ENCODE measurements at regions not wholly inside any gene's neighbourhood (a gene's known extent, or its start where the extent isn't known, plus 50 kb on each side); places are given as distances from the start of the nearest gene placed in this dataset.

- Histone ChIP-seq H3K4me3 (ENCODE audit: low read depth, low read length) (no peak overlapping the region), H3K27me3 (ENCODE audit: insufficient read depth, low read depth, severe bottlenecking) (no peaks in the 10 kb centered on the region), H3K27ac (no peak overlapping the region), H3K9me3 (ENCODE audit: severe bottlenecking) (no peaks in the 10 kb centered on the region), H3K36me3 (no peaks in the 10 kb centered on the region)
- no peak for DNase-seq
- TF ChIP-seq, protein P1, sequence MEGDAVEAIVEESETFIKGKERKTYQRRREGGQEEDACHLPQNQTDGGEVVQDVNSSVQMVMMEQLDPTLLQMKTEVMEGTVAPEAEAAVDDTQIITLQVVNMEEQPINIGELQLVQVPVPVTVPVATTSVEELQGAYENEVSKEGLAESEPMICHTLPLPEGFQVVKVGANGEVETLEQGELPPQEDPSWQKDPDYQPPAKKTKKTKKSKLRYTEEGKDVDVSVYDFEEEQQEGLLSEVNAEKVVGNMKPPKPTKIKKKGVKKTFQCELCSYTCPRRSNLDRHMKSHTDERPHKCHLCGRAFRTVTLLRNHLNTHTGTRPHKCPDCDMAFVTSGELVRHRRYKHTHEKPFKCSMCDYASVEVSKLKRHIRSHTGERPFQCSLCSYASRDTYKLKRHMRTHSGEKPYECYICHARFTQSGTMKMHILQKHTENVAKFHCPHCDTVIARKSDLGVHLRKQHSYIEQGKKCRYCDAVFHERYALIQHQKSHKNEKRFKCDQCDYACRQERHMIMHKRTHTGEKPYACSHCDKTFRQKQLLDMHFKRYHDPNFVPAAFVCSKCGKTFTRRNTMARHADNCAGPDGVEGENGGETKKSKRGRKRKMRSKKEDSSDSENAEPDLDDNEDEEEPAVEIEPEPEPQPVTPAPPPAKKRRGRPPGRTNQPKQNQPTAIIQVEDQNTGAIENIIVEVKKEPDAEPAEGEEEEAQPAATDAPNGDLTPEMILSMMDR (IDR thresholded peaks at IDR 0.05; ENCODE audit: low read depth, low read length) = no peak
Observed at GRCh38 chr14:62251237-62251636, 489.0 kb downstream of the SNAPC1 start.

DNA sequence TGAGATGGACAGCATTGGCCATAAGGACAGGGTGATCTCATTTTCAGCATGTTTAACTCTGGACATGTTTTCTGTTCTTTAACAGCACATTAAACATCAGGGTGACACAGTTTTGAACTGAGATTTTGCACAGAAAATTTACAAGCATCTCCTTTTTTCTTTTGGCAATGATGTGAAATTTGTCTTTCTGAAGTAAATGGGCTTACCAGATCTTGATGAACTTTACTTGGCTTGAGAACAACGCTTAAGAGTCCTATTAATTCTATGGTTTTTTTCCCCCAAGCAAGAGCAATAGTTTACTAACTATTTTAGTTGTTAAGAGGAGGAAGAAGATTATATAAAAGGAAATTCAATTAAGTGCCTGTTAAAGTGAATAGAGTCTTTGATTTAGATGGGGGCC lies 491.0 kb downstream of the SNAPC1 start:
- TF ChIP-seq, protein P1 (IDR thresholded peaks at IDR 0.05; ENCODE audit: low read depth, low read length) = no peak
- DNase-seq = no peak
- Histone ChIP-seq H3K4me3 (ENCODE audit: low read depth, low read length) (no peak overlapping the region), H3K36me3 (no peaks in the 10 kb centered on the region), H3K27me3 (ENCODE audit: insufficient read depth, low read depth, severe bottlenecking) (no peaks in the 10 kb centered on the region), H3K9me3 (ENCODE audit: severe bottlenecking) (no peaks in the 10 kb centered on the region), H3K27ac (no peak overlapping the region)

- no peaks in the 10 kb centered on the region for H3K9me3 ChIP-seq (ENCODE audit: severe bottlenecking)
- H3K27me3 ChIP-seq (ENCODE audit: insufficient read depth, low read depth, severe bottlenecking) = no peaks in the 10 kb centered on the region
- H3K36me3 ChIP-seq = no peaks in the 10 kb centered on the region
- TF ChIP-seq, protein P1 (IDR thresholded peaks at IDR 0.05; ENCODE audit: low read depth, low read length) = no peak
- no peak overlapping the region for H3K4me3 ChIP-seq (ENCODE audit: low read depth, low read length)
- H3K27ac ChIP-seq = no peak overlapping the region
- no peak for DNase-seq
Observed at GRCh38 chr14:62253911-62254310, 491.7 kb downstream of the SNAPC1 start.

DNA sequence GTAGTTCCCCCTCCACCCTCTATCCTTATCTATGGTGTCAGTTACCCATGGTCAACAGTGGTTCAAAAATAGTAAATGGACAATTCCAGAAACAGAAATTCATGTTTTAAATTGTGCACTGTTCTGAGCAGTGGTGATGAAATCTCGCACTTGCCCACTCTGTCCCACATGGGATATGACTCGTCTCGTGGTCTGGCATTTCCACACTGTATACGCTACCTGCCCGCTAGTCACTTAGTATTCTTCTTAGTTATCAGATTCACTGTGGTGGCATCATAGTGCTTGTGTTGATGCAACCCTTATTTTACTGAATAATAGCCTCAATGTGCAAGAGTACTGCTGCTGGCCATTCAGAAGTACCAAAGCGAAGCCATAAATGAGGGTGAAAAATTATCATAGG lies 507.0 kb downstream of the SNAPC1 start:
- no peaks in the 10 kb centered on the region for H3K36me3 ChIP-seq
- TF ChIP-seq, protein P1 (IDR thresholded peaks at IDR 0.05; ENCODE audit: low read depth, low read length) = no peak
- no peaks in the 10 kb centered on the region for H3K27me3 ChIP-seq (ENCODE audit: insufficient read depth, low read depth, severe bottlenecking)
- H3K4me3 ChIP-seq (ENCODE audit: low read depth, low read length) = no peak overlapping the region
- H3K27ac ChIP-seq = no peak overlapping the region
- no peaks in the 10 kb centered on the region for H3K9me3 ChIP-seq (ENCODE audit: severe bottlenecking)
- DNase-seq = no peak

- Histone ChIP-seq H3K36me3 (no peaks in the 10 kb centered on the region), H3K4me3 (ENCODE audit: low read depth, low read length) (no peak overlapping the region), H3K27ac (no peak overlapping the region), H3K9me3 (ENCODE audit: severe bottlenecking) (no peaks in the 10 kb centered on the region), H3K27me3 (ENCODE audit: insufficient read depth, low read depth, severe bottlenecking) (no peaks in the 10 kb centered on the region)
- TF ChIP-seq, protein P1 (IDR thresholded peaks at IDR 0.05; ENCODE audit: low read depth, low read length) = no peak
- DNase-seq = no peak
Observed at GRCh38 chr14:62270236-62270635, 508.0 kb downstream of the SNAPC1 start.

DNA sequence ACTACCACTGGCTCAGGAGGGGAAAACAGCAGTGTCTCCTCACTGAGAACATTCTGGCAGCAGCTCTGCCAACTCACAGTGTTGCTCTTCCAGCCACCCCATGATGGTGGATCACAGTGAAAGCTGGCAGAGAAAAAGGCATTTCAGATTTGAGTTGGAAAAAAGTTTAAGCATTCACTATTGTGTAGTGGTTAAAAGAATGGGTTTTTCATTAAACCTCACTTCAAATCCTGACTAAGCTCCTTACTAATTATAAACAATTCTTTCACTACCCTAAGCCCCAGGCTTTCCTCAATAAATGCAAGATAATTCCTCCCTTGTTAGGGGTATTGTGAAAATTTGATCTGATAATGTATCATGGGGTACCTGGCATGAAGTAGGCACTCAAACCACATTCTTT lies 518.1 kb downstream of the SNAPC1 start:
- no peak for DNase-seq
- no peak overlapping the region for H3K27ac ChIP-seq
- no peaks in the 10 kb centered on the region for H3K36me3 ChIP-seq
- no peaks in the 10 kb centered on the region for H3K9me3 ChIP-seq (ENCODE audit: severe bottlenecking)
- no peak overlapping the region for H3K4me3 ChIP-seq (ENCODE audit: low read depth, low read length)
- TF ChIP-seq, protein P1 (IDR thresholded peaks at IDR 0.05; ENCODE audit: low read depth, low read length) = no peak
- H3K27me3 ChIP-seq (ENCODE audit: insufficient read depth, low read depth, severe bottlenecking) = no peaks in the 10 kb centered on the region
